NB4 (cell line): ENCODE measurements at regions not wholly inside any gene's neighbourhood (a gene's known extent, or its start where the extent isn't known, plus 50 kb on each side); places are given as distances from the start of the nearest gene placed in this dataset.

Experiments used
- POLR2A ChIP-seq: IDR thresholded peaks from 2 replicates; pipeline ENCODE4 v1.6.1; 2011; ENCODE audit warnings: mild to moderate bottlenecking; ENCODE audit not compliant: insufficient read length; ENCODE audit errors: extremely low read depth
- TF ChIP-seq, protein P1 (sequence below): IDR thresholded peaks from one replicate; pipeline ENCODE4 v1.5.1; 2012; ENCODE audit warnings: low read depth, low read length

DNA sequence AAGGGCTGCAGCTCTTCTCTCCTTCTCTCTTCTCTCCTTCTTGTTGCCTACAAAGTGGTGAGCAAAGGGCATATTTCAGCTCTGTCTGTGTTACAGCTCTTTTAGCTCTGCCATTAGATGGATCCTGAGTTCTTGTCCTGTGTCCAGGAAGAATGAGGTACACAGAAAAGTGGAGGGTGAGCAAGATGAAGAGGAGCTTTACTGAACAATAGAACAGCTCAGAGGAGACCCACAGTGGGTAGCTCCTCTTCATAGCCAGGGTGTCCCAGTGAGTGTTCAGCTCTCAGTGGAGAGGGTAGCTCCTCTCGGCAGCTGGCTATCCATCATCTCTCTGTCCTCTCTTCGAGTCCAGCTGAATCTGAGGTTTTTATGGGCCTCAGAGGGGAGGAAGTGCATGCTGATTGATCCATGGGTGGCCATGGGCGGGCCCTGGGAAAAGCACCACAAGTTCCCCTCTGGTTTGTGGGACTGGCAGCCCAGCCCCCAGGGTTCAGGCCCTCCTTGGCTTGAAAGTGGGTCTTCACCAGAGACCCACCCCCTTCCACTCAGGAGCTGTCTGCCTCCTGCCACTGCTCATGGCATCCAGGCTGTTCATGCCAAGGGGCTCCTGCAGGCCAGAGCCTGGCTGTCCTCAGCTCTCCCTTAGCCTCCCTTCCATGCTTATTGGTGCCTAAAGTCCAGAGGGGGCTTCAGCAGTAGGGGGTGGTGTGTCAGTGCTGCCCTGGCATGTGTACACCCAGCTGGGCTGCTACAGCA lies 109.1 kb upstream of the FAM180A start:
- TF ChIP-seq, protein P1, sequence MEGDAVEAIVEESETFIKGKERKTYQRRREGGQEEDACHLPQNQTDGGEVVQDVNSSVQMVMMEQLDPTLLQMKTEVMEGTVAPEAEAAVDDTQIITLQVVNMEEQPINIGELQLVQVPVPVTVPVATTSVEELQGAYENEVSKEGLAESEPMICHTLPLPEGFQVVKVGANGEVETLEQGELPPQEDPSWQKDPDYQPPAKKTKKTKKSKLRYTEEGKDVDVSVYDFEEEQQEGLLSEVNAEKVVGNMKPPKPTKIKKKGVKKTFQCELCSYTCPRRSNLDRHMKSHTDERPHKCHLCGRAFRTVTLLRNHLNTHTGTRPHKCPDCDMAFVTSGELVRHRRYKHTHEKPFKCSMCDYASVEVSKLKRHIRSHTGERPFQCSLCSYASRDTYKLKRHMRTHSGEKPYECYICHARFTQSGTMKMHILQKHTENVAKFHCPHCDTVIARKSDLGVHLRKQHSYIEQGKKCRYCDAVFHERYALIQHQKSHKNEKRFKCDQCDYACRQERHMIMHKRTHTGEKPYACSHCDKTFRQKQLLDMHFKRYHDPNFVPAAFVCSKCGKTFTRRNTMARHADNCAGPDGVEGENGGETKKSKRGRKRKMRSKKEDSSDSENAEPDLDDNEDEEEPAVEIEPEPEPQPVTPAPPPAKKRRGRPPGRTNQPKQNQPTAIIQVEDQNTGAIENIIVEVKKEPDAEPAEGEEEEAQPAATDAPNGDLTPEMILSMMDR = no peak
- TF ChIP-seq POLR2A = no peak
